ENCODE measurements at regions not wholly inside any gene's neighbourhood (a gene's known extent, or its start where the extent isn't known, plus 50 kb on each side); places are given as distances from the start of the nearest gene placed in this dataset.
"Not testable (repeated sequence)": the region's sequence is repeated elsewhere in the genome, so short reads cannot be mapped to it uniquely, and the experiment has no call there.

DNA sequence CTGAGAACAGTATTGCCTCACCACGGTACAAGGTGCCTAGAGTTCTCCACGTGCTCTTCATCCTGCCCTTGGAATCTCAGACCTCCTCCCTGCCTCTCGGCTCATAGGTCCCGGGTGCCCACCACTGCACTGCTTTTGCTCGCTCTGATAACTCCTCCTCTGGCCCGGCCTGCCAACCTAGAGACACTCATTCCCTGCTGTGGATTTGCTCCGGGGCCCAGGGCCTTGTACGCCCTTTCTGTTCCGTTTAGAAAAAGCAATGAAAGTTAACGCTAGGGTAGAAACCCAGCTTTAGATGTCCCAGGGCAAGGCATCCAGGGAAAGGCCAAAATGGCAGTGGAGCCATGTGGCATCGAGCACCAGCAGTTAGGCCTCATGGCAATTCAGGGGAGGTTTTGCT lies 253.9 kb downstream of the VAPA start:
- no peak for DNase-seq (ENCODE audit: low read depth, low spot score)

DNA sequence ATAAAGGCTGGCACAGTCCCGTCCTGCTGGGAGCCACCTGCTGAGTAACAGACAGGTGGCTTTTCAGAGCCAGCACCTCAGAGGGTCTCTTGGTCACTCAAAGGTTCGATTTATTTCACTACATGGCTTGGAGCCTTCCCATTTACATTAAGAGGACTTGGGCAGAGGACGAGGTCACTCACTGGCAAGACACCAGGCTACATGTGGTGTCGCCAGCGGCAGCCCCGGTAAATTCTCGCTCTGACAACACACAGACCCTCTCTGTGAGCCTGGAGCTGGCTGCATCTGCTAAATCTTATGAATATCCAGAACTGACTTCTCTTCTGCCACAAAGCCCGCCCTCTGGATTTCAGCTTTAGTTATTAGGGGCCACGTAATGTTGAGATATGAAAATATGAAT lies 254.7 kb downstream of the VAPA start:
- DNase-seq (ENCODE audit: low read depth, low spot score), result peak; percentile 13

DNA sequence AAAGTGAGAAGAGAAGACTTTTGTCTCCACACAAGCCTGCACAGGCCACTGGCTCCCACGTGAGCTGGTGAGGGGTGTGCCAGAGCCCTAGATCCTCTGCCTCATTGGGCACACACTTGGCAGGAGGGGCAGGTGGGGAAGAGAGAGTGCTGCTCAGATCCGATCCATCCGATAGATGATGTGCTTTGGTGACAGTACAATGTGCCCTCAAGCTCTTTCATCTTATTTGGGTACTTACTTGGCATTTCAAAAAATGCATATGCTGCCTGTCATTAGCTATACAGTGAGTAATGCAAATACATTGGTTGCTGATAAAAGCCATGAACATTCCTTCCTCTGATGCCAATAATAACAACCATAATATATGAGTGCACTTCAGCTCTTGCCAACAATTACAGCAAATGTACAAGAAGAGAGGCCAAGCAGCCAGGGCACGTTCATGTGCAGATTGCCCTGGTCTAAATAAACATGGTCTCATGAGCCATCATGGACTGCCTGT lies 255.3 kb downstream of the VAPA start:
- DNase-seq (ENCODE audit: low read depth, low spot score), result peak; percentile 74

DNA sequence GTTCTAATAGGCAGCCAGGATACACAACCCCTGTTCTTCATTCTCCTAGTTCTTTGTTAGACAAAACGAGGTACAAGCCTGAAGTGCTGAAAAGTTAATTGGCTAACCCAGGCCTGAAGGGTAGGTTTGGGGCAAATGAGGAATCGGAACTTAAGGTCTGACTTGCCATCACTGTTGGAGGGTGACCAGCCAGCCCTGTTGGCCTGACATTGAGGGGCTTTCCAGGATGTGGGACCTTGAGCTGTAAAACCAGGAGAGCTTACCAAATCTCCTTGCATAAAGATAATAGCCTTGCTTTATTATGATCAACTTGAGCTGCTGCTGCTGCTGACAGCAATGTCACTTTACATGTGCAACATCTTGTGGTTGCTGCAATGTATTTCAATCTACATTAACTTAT lies 256.0 kb downstream of the VAPA start:
- DNase-seq (ENCODE audit: low read depth, low spot score), result no peak

DNA sequence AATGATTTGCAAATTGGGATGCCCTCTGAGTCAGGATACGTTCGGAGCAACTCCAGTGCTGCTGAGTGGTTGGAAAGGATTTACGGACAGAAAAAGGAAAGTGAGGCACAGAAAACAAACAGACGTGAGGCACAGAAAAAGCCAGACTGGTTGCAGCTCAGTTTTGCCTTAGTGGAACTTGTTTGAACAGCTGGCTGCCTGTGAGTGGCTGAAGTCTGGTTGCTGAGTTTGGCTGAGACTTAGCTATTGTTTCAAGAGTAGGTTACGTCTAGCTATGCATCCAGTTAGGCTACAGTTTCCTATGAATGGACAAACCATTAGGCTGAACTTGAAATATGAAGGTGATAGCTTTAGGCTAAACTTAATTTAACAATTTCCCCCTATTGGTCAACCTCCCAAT lies 256.6 kb downstream of the VAPA start:
- no peak for DNase-seq (ENCODE audit: low read depth, low spot score)

DNA sequence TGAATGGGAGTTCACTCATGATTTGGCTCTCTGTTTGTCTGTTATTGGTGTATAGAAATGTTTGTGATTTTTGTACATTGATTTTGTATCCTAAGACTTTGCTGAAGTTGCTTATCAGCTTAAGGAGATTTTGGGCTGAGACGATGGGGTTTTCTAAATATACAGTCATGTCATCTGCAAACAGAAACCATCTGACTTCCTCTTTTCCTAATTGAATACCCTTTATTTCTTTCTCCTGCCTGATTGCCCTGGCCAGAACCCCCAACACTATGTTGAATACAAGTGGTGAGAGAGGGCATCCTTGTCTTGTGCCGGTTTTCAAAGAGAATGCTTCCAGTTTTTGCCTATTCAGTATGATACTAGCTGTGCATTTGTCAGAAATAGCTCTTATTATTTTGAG lies 261.5 kb downstream of the VAPA start:
- not testable (repeated sequence) for DNase-seq (ENCODE audit: low read depth, low spot score)

DNA sequence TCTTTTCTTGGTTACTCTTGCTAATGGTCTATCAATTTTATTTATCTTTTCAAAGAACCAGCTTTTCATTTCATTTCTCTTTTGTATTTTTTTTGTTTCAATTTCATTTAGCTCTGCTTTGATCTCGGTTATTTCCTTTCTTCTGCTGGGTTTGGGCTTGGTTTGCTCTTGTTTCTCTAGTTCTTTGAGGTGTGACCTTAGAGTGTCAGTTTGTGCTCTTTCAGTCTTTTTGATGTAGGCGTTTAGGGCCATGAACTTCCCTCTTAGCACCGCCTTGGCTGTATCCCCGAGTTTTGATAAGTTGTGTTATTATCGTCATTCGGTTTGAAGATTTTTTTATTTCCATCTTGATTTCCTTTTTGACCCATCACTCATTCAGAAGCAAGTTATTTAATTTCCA lies 265.5 kb downstream of the VAPA start:
- DNase-seq (ENCODE audit: low read depth, low spot score), result not testable (repeated sequence)

DNA sequence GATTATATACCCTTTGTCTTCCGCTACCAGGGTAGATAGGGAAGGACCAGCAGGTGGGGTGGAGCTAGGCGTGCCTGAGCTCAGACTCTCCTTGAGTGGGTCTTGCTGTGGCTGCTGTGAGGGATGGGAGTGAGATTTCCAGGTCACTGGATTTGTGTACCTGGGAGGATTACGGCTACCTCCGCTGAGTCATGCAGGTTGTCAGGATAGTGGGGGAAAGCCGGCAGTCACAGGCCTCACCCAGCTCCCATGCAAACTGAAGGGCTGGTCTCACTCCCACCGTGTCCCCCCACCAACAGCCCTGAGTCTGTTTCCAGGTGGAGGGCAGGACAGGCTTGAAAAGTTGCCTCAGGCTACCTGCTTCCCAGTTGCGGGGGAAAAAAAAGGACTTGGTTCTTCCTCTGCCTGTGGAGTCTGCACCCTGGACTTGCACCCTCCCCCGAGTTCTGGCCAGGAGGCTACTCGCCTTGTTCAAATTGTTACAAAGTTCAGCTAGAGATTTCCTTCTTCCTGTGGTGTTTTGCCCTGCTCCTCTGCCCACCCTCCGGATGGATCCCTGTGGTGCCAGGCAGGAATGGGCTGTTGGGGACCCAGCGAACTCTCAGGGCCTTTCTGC lies 268.3 kb downstream of the VAPA start:
- DNase-seq (ENCODE audit: low read depth, low spot score), result no peak

DNA sequence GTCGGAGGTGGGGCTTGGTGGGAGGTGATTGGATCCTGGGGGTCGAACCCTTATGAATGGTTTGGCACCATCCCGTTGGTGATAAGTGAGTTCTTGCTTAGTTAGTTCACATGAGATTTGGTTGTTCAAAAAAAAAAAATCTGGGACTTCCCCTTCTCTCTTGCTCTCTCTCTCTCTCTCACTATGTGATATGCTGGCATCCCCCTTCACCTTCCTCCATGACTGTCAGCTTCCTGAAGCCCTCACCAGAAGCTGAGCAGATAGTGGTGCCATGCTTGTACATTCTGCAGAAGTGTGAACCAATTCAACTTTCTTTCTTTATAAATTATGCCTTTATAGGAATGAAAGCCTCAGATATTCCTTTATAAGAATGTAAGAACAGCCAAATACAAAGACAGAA lies 269.7 kb upstream of the APCDD1 start:
- DNase-seq (ENCODE audit: low read depth, low spot score), result no peak

DNA sequence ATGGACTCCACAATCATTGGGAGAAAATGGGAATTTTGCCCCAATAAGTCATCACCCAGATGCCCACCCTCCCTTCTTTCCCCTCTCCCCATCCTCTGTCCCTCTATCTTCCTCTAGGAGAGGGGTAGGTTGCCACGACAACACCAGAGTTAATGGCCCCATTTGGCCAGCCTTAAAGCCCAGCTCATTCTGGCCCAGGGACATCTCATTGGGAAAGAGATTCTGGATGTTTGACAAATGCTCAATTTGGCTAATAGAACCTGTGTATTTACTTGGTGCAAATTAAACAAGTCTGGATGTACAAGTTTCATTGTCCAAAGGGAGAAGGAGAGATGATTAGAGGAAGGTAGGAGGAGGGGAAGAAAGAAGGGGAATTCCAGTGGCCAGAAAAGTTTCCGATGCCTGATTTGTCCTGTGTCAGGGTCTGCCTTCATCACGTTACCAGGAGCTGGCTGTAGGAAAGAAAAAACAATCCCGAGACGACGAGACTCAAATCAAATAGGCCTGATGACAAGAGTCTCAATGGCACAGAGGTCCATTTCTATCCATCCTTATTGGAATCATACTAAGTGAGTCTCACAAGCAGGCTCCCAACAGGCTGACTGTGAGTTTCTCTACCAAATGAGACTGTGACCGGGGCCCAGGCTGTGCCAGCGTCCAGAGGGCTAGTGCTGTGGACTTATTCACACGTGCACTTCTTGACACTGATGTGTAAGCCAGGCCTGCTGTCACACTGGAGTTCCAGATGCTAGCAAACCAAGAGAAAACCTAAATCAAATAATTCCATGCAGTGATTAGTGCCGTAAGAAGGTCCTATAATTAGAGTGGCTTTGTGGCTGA lies 265.2 kb upstream of the APCDD1 start:
- DNase-seq (ENCODE audit: low read depth, low spot score), result no peak

DNA sequence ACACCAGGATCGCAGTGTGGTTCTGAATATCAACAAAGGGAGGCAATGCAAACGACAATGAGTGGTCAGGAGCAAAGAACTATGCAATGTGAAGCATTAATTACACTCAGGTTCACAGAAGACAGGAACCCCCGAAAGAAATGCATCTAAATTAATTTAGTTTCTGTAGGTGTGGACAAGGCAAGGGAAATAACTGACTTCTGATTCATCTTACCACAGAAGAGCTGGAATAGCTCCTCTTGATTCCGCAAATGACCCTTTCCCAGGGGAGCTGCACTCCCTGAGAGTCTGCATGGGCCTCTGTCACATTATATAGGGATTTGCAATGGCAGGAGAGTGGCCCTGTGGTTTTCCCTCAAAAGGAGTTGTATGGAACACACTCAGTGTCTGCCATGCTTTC lies 263.9 kb upstream of the APCDD1 start:
- DNase-seq (ENCODE audit: low read depth, low spot score), result peak; percentile 72

DNA sequence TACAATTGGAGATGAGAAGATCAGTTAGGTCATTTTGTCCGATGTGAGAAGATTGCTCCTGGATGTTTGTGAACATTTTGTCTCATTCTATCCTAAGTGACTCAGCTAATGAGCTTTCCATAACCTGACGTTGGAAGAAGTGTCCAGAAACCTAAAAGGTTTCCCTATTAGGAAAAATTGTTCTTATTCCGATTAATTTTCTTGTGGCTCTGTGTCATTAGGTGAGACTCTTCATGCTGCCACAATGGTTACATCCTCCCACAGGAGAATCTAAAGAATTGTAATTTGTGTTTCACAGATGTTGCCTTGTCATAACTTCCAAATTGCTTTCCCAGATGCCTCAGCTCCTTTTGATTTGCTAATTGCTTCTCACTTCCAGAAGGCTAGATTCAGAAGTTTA lies 261.0 kb upstream of the APCDD1 start:
- no peak for DNase-seq (ENCODE audit: low read depth, low spot score)

DNA sequence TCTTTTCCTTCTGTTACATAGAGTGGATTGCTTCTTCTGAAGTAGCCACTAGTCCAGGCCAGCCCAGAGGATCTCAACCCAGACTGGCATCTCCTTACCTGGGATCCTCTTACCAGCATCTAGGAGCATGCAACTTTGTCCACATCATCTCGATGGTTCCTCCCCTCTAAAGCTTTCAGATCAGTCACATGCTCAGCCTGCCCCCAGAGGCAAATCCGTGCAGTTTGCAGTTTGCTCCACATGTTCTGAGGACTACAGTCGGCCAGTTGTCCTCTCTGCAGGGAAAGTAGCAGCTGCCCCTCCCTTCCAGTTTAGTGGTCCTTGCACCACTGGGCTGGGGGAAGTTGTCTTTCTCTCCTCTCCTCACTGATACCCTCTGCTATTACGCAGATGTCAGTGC lies 259.8 kb upstream of the APCDD1 start:
- DNase-seq (ENCODE audit: low read depth, low spot score), result no peak

DNA sequence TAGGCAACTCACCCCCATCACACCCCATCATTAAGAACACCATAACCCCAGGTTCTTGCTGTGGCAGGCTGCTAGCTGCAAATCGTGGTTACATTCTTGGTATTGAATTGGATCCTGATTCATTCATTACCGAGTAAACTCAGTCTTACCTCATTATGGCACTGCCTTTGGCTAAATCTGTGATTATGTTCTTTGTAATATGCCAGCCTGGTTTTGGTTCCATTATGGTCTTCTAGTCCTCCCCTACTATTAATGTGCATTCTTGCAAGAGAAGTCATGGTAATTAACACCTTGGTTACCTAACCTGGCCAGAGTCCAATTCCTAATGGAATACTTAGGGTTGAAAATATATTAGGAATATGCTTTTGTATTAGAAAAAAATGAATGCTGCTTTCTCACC lies 258.9 kb upstream of the APCDD1 start:
- no peak for DNase-seq (ENCODE audit: low read depth, low spot score)

DNA sequence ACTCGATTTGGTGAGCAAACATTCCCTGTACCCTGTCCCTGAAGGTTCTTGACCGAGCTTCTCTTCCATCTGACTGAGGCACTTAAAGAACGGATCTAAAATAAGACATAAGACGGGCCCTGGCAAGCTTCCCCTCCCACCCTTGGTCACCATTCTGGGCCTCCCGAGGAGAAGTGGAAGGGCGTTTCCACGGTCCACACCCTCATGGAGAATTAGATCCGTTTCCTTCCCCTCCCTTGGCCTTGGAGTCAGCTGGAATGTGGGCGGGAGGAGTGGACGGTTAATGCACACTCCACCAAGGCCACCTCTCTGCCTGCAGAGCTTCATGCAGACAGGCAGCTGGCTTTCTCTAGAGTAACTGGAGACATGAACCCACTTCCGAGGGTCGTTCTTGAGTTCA lies 257.3 kb upstream of the APCDD1 start:
- no peak for DNase-seq (ENCODE audit: low read depth, low spot score)

DNA sequence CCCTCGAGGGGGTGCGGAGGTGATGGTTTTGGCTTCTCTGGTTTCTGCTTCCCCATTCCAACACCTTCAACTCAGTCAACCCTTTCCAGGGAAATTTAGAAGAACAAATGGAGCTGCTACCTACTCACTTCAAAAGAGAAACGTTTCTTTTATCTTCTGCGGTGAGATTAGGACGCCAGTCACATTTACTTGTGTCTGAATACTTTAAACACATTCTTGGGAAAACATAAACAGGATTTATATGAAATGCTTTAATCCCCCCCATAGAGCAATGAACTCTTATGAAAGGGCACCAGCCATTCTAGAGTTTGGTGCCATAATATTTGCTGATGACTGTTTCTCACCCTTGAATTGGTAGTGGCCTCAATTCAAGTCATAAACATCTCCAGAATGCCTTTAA lies 253.2 kb upstream of the APCDD1 start:
- DNase-seq (ENCODE audit: low read depth, low spot score), result no peak

DNA sequence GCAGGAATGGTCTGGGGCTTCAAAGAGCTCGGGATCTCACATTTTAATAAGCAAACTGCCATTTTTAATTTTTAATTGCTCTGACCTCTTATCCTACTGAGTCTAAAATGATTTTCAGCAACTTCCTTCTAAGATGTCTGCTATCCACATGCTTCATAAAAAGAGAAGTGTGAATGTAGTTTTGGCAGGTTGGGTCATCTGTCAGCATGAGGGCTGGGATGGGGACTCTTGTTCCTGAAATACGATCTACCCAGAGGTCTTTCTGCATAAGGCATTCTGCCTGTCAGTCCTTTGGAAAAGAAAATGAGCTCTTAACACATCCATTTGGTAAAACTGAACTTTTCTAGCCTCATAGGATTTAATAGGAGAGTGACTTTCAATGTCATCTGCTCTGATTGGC lies 252.8 kb upstream of the APCDD1 start:
- DNase-seq (ENCODE audit: low read depth, low spot score), result no peak

DNA sequence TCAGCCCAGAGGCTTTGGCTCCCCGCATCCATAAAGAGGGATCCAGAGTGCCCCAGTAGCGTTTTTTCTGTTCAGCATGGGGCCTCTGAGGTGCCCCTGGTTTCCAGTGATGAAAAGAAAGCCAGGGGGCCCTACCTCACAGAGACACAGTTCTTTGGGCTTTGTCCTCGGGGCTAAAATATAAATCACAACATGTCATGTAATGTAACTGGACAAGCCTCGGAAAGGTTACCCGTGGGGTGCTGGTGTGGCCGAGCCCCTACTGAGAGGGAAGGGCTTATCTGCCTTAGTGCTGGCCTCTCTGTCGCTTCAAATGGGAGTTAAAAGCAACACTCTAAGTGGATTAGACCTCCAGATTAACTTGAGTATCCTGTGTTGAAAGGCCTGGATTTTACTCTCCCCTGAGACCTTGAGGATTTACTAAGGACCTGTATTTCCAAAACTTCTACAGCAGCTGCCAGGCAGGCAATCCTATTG lies 251.6 kb upstream of the APCDD1 start:
- no peak for DNase-seq (ENCODE audit: low read depth, low spot score)

DNA sequence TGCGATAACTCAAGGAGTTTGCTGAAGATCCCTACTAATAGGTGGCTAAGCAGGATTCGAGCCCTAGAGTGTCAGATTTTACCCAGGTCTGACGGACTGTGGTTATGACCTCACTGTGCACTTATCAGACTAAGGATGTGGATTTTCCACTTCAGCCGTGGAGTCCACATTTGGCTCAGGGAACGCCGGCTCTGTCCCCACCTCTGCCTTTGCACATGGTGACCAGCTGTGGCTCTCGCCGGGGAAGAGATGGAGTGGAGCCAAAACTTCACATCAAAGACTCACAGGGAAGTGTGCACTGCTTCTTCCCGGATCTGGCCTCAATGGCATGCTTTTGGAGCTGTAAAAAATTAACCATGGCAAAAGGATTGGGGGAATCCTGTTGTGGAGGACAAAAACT lies 249.3 kb upstream of the APCDD1 start:
- peak; percentile 35 for DNase-seq (ENCODE audit: low read depth, low spot score)

DNA sequence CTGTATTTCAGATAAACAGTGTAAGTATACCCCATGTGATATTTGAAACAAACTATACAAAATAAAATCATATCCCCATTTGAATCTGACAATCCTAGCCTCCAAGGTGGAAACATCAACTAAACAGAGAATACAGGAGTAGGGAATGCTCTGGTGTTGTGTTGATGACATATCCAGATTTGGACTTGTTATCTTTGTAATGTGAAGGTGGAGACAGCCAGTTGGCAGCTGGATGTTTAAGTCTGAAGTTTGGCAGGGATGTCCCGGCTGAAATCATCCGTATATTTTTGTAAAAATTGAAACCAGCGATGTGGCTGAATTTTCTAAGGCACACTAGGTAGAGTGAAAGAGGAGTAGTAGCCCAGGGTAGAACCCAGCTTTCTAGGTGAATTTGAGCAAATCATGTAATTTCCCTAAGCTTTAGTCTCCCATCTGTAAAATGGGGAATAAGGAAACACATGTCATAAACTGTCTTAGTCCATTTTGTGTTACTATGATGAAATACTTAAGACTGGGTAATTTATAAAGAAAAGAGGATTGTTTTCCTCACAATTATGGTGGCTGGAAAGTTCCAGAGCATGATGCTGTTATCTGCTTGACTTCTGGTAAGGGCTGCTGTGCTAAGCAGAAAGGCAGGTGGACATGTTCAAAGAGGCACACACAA lies 246.6 kb upstream of the APCDD1 start:
- DNase-seq (ENCODE audit: low read depth, low spot score), result no peak

DNA sequence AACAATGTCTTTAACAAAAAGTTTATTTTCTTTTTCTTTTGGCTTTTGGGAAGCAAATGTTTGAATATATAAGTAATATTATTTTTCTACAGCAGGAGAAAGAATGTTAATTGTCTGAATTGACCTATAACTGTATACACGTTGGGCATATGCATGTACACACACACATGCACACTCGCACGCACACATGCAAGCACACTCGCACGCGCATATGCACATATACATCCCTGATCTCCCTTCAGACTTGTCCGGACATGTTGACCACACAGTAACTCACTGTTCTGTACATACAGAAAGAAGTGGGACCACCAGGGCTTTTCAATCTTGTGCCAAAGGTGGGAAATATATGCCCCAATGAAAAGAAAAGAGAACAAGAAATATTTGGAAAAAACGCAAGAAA lies 245.1 kb upstream of the APCDD1 start:
- DNase-seq (ENCODE audit: low read depth, low spot score), result no peak

DNA sequence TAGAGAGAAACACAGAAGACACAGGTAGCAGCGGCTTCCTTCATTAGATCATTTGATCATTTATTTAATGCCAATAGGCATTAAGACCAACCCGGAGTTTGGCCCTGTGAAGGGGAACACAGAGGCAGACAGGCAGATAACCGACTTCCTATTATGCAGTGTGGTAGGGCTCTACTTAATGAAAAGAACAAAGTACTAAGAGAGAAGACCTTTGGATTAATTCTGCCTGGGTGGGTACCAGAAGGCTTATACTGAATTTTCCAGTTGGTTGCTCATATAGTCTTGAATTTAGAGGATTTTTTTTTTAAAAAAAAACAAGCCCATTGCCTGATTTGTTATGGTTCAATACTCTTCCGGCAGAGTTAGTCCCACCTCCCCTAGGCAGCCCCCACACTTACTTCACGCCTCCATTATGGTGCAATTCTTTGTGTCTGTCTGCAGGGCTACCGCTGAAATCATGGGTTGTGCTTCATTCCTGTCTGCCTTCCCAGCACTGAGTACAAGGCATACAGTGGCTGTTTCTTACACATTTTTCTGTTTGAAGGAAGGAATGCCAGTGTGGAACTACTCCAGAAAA lies 244.3 kb upstream of the APCDD1 start:
- DNase-seq (ENCODE audit: low read depth, low spot score), result no peak
